GM06990 (cell line): ENCODE measurements at regions not wholly inside any gene's neighbourhood (a gene's known extent, or its start where the extent isn't known, plus 50 kb on each side); places are given as distances from the start of the nearest gene placed in this dataset.

Experiments used
- DNase-seq: peaks from one replicate; pipeline ENCODE4 v3.0.0-alpha.2; 2011; ENCODE audit not compliant: insufficient read length; ENCODE audit errors: extremely low read depth
- H3K27me3 ChIP-seq: replicated peaks from 2 replicates; pipeline ENCODE4 v1.6.0; 2011; ENCODE audit warnings: low read length; ENCODE audit not compliant: control insufficient read depth, insufficient read depth
- H3K36me3 ChIP-seq: 2 replicates; pipeline ENCODE4 v1.5.1; 2011; ENCODE audit warnings: low read length; ENCODE audit not compliant: control insufficient read depth, insufficient read depth
- H3K4me3 ChIP-seq: replicated peaks from 2 replicates; pipeline ENCODE4 v1.5.1; 2011; ENCODE audit warnings: low read depth, mild to moderate bottlenecking, control low read depth, low read length
- CTCF ChIP-seq: IDR thresholded peaks from 2 replicates; pipeline ENCODE4 v1.5.1; 2011; ENCODE audit warnings: low read length, control low read depth, mild to moderate bottlenecking, inconsistent platforms; ENCODE audit not compliant: insufficient read depth, poor library complexity, severe bottlenecking

- no peaks in the 10 kb centered on the region for H3K36me3 ChIP-seq
- DNase-seq = no peak
- TF ChIP-seq CTCF = no peak
These were observed 192.9 kb upstream of the CADPS start for GRCh38 chr3:63067999-63068645.

GRCh38 chr3:63069806-63070475, 194.7 kb upstream of the CADPS start:
- no peak for DNase-seq
- H3K36me3 ChIP-seq = no peaks in the 10 kb centered on the region
- H3K4me3 ChIP-seq = no peak overlapping the region
- no peak for TF ChIP-seq CTCF
- H3K27me3 ChIP-seq = no peaks in the 10 kb centered on the region

More at GRCh38 chr3:63067999-63068645, 192.9 kb upstream of the CADPS start:
- Histone ChIP-seq H3K4me3 (no peak overlapping the region), H3K27me3 (no peaks in the 10 kb centered on the region)

GRCh38 chr3:63070476-63070810, 195.2 kb upstream of the CADPS start:
- H3K27me3 ChIP-seq = no peaks in the 10 kb centered on the region

GRCh38 chr3:63076357-63076756, 201.1 kb upstream of the CADPS start:
- no peaks in the 10 kb centered on the region for H3K36me3 ChIP-seq
- no peak overlapping the region for H3K4me3 ChIP-seq
- no peaks in the 10 kb centered on the region for H3K27me3 ChIP-seq
- no peak for TF ChIP-seq CTCF
- no peak for DNase-seq

More at GRCh38 chr3:63070476-63070810, 195.2 kb upstream of the CADPS start:
- TF ChIP-seq CTCF = no peak
- DNase-seq = no peak
- no peak overlapping the region for H3K4me3 ChIP-seq
- H3K36me3 ChIP-seq = no peaks in the 10 kb centered on the region

GRCh38 chr3:63086190-63086589, 191.9 kb upstream of the SYNPR start:
- H3K27me3 ChIP-seq = no peaks in the 10 kb centered on the region
- DNase-seq = no peak
- no peak for TF ChIP-seq CTCF
- H3K36me3 ChIP-seq = no peaks in the 10 kb centered on the region
- H3K4me3 ChIP-seq = no peak overlapping the region
